Islet precursor cell (in vitro differentiated cells): ENCODE measurements at regions not wholly inside any gene's neighbourhood (a gene's known extent, or its start where the extent isn't known, plus 50 kb on each side); places are given as distances from the start of the nearest gene placed in this dataset.
"Not testable (repeated sequence)": the region's sequence is repeated elsewhere in the genome, so short reads cannot be mapped to it uniquely, and the experiment has no call there.

Experiments used
- DNase-seq: peaks from one replicate; pipeline ENCODE4 v3.0.0-alpha.2; 2018

DNA sequence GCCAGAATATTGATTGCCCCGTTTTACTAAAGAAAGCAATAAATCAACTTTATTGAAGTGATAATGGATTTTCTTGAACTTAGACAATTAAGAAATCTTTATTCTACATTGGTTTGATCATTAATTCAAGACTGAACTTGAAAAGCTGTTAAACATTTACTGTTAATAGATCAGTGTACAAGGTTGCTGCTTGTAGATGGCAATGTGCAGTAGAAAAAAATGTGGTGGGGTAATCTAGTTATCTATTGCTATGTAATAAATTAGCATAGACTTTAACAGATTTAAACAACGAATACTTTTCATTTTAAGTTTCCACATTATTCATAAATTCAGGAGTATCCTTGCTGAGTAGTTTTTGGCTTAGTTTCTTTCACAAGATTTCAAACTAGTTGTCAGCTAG, 612.5 kb downstream of the ACTRT1 start:
- no peak for DNase-seq

DNA sequence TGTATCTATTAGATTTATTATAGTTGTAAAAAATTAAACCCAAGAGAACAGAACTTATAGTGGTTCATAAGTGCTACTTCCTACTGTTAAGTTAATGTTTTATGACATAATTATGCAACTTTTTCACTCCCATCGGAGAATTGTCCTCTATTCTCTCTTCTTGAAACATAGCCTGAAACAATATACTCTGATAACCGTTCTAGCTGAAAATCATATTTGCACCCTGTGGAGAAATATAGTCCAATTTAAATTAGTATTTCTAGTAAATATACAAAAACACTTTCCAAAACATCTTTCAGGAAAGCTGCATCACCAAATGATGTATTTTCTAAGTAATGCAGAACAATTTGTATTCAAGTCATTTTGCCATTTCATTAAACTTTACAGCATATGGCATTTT, 586.4 kb downstream of the PRR32 start:
- no peak for DNase-seq

DNA sequence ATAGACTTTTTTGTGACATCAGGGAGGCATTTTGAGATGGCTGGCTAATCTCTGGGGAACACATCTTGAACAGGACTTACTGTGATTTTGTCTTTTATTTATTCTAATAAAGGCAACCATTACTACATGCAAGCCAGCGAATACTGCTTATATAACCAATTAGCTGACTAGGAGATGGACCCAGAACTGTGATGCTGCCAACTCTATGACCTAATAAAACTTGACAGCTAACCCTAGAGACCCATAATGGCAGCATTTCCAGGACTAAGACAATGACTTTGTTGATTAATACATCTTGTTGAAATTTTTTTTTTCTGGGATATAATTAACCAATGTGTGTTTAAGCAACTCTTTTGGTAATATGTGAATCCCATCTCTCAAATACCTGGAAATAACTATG, 584.6 kb downstream of the PRR32 start:
- DNase-seq: no peak

DNA sequence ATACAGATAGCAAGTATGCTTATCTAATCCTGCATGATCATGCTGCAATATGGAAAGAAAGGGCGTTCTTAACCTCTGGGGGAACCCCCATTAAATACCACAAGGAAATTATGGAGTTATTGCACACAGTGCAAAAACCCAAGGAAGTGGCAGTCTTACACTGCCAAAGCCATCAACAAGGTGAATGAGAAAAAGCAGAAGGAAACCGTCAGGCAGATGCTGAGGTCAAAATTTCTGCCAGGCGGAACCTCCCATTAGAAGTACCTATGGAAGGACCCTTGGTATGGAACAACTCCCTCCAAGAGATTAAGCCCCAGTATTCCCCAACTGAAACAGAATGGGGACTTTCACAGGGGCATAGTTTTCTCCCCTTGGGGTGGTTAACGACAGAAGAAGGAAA, 580.7 kb downstream of the PRR32 start:
- DNase-seq: not testable (repeated sequence)

DNA sequence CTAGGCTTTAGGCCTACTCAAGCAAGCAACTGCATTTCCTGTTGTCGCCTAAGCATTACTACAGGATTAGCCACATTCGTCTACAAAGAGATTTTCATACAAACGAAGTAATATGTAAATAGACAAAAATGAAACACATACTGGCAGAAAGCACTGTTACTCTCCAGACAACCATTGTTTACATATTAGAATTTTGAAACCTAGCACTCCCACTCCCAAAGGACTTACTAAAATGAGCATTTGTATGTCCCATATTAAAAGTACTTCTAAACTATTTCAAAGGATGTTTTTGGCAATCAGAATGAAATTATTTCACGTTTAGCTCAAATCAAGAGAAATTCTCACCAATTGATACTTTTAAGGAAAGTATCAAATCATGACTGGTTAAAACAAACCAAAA, 570.8 kb downstream of the PRR32 start:
- no peak for DNase-seq

DNA sequence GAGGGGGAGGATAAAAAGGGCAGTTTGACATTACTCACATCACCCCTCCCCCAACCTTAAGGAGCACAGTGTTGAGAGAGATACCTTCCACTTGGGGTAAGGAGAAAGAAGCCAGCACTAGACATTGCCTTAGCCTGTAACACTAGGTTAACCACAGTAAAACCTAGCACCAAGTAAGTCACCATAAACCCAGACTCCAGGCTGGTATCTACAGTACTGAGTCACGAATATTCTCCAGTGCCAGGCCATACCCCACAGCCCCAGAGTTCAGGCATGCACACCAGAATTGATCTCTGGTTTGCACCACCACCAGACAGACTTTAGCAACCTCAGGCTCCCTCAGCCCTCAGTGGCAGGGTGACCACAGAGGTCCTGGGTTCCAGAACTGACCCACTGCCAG, 570.4 kb downstream of the PRR32 start:
- no peak for DNase-seq
